HG03469 (cell line): ENCODE measurements at regions not wholly inside any gene's neighbourhood (a gene's known extent, or its start where the extent isn't known, plus 50 kb on each side); places are given as distances from the start of the nearest gene placed in this dataset.
"Not testable (repeated sequence)": the region's sequence is repeated elsewhere in the genome, so short reads cannot be mapped to it uniquely, and the experiment has no call there.

Experiments
- ATAC-seq: cut with Tn5 transposase; IDR thresholded peaks from one replicate; pipeline ENCODE4 v1.9.1; 2021; ENCODE audit warnings: mild to moderate bottlenecking, moderate library complexity, moderate number of reproducible peaks; ENCODE audit not compliant: unreplicated experiment

GRCh38 chr13:88656751-88657150 is 985.6 kb downstream of the SLITRK5 start:
- ATAC-seq: no peak

- ATAC-seq: no peak
These were observed 999.3 kb downstream of the SLITRK5 start for GRCh38 chr13:88670509-88670908.

GRCh38 chr13:88674841-88675240 is 1003.7 kb downstream of the SLITRK5 start:
- no peak for ATAC-seq

- no peak for ATAC-seq
These were observed 1004.3 kb downstream of the SLITRK5 start for GRCh38 chr13:88675347-88675996.

- no peak for ATAC-seq
These were observed 1004.8 kb downstream of the SLITRK5 start for GRCh38 chr13:88676016-88676415.

GRCh38 chr13:88685459-88685858 is 1014.3 kb downstream of the SLITRK5 start:
- ATAC-seq: no peak

- no peak for ATAC-seq
These were observed 1030.4 kb downstream of the SLITRK5 start for GRCh38 chr13:88701551-88701950.

GRCh38 chr13:88704600-88705275 is 1033.6 kb downstream of the SLITRK5 start:
- no peak for ATAC-seq

- ATAC-seq: no peak
These were observed 1036.5 kb downstream of the SLITRK5 start for GRCh38 chr13:88707646-88708045.

GRCh38 chr13:88717946-88718345 is 1046.8 kb downstream of the SLITRK5 start:
- ATAC-seq: no peak

- no peak for ATAC-seq
These were observed 1047.6 kb downstream of the SLITRK5 start for GRCh38 chr13:88718781-88719180.

GRCh38 chr13:88726075-88726474 is 1054.9 kb downstream of the SLITRK5 start:
- ATAC-seq: no peak

- not testable (repeated sequence) for ATAC-seq
These were observed 1056.1 kb downstream of the SLITRK5 start for GRCh38 chr13:88727236-88727635.

- ATAC-seq: no peak
These were observed 1058.4 kb downstream of the SLITRK5 start for GRCh38 chr13:88729605-88730004.

- no peak for ATAC-seq
These were observed 1064.9 kb downstream of the SLITRK5 start for GRCh38 chr13:88736026-88736425.

- no peak for ATAC-seq
These were observed 1068.0 kb downstream of the SLITRK5 start for GRCh38 chr13:88739195-88739594.

- ATAC-seq: no peak
These were observed 1073.1 kb downstream of the SLITRK5 start for GRCh38 chr13:88744289-88744688.

- ATAC-seq: no peak
These were observed 1073.8 kb downstream of the SLITRK5 start for GRCh38 chr13:88745011-88745410.

- no peak for ATAC-seq
These were observed 1080.9 kb downstream of the SLITRK5 start for GRCh38 chr13:88752041-88752440.

GRCh38 chr13:88754141-88754540 is 1083.0 kb downstream of the SLITRK5 start:
- ATAC-seq: no peak

GRCh38 chr13:88761145-88761544 is 1090.0 kb downstream of the SLITRK5 start:
- ATAC-seq: no peak

- ATAC-seq: no peak
These were observed 1092.9 kb downstream of the SLITRK5 start for GRCh38 chr13:88764103-88764502.

- no peak for ATAC-seq
These were observed 1129.3 kb downstream of the SLITRK5 start for GRCh38 chr13:88800505-88800904.
